SK-N-MC (cell line): ENCODE measurements at regions not wholly inside any gene's neighbourhood (a gene's known extent, or its start where the extent isn't known, plus 50 kb on each side); places are given as distances from the start of the nearest gene placed in this dataset.

Experiments
- EZH2 ChIP-seq: fragments of 200-600 bp; sonication (generic); IDR thresholded peaks from one replicate; pipeline ENCODE4 v1.6.1; 2017; ENCODE audit warnings: antibody characterized with exemption
- FOXP2 ChIP-seq: optimal IDR thresholded peaks from 2 replicates; pipeline ENCODE3; 2011; ENCODE audit warnings: mild to moderate bottlenecking, moderate library complexity; ENCODE audit not compliant: insufficient read depth; ENCODE audit errors: extremely low read length, control extremely low read depth
- POLR2AphosphoS5 ChIP-seq: IDR thresholded peaks from 2 replicates; pipeline ENCODE4 v1.6.1; 2012; ENCODE audit warnings: mild to moderate bottlenecking, low read depth, low read length, borderline replicate concordance

DNA sequence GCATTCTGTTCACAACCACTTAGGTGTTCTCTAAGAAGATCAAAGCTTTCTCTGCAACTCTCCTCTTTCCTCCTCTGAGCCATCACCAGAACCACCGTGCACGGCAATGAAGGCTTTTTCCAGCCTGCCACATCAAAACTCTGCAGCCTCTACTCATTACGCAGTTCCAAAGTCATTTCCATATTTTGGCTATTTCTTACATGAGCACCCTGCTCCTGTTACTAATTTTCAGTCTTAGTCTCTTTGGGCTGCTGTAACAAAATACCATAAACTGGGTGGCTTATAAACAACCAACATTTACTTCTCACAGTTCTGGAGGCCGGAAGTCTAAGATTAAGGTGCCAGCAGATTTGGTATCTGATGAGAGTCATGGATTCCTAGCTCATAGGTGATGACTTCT lies 70.4 kb upstream of the THBS2 start:
- no peak for TF ChIP-seq POLR2AphosphoS5
- no peak for TF ChIP-seq EZH2
- no peak for TF ChIP-seq FOXP2
